GM12878 (cell line): ENCODE measurements at regions not wholly inside any gene's neighbourhood (a gene's known extent, or its start where the extent isn't known, plus 50 kb on each side); places are given as distances from the start of the nearest gene placed in this dataset.

ENCODE experiments used
- CBX3 ChIP-seq: fragments of 200-600 bp; sonication (generic); IDR thresholded peaks from 2 replicates; pipeline ENCODE4 v1.6.1; 2016; ENCODE audit warnings: low read depth, borderline replicate concordance
- JUND ChIP-seq: IDR thresholded peaks from 2 replicates; pipeline ENCODE4 v1.6.1; 2012; ENCODE audit warnings: low read depth, mild to moderate bottlenecking, low read length, improper control_type of control experiment, moderate library complexity
- RFX5 ChIP-seq: IDR thresholded peaks from 2 replicates; pipeline ENCODE4 v1.6.1; 2011; ENCODE audit warnings: low read depth, low read length, improper control_type of control experiment

DNA sequence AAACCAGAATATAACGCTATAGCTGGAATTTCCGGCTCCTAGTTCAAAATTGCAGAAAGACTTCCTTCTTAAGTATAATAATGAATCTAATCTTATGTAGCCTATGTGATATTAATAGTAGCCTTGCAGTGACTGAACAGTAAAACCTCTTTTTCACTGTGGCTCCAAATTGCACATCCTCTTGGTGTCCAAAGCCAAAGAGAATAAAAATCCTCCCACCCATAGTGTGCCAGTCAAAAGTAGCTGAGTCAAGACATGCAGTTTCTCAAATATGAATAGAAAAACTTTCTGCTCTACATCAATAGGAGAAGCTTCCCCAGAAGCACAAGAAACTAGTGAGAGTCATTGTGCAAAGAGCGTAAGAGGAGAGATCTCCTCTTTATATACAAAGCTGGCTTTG, 76.0 kb upstream of the PICALM start:
- TF ChIP-seq RFX5 (no peak), CBX3 (no peak), JUND (no peak)
